OCI-LY3 (cell line): ENCODE measurements at regions not wholly inside any gene's neighbourhood (a gene's known extent, or its start where the extent isn't known, plus 50 kb on each side); places are given as distances from the start of the nearest gene placed in this dataset.

Experiments
- H2AFZ ChIP-seq: fragments of 200-600, 300-600 bp; shearing (Covaris generic); 2 replicates; pipeline ENCODE4 v1.6.0; 2014; ENCODE audit warnings: antibody characterized with exemption, low read depth, low read length
- H3K27ac ChIP-seq: fragments of 200-600, 300-600 bp; sonication (generic); 2 replicates; pipeline ENCODE4 v1.5.1; 2014; ENCODE audit warnings: mild to moderate bottlenecking, low read length, moderate library complexity, mixed read lengths
- H3K27me3 ChIP-seq: fragments of 200-600, 300-600 bp; sonication (generic); 2 replicates; pipeline ENCODE4 v1.6.1; 2014; ENCODE audit warnings: low read depth, low read length, mixed read lengths
- H3K36me3 ChIP-seq: fragments of 200-600, 300-600 bp; sonication (generic); replicated peaks from 2 replicates; pipeline ENCODE3; 2014; ENCODE audit warnings: low read depth, low read length, mixed read lengths
- H3K4me1 ChIP-seq: fragments of 300-600, 200-600 bp; sonication (generic); 2 replicates; pipeline ENCODE4 v1.6.1; 2014; ENCODE audit warnings: low read length, mixed read lengths
- H3K4me2 ChIP-seq: fragments of 200-600, 300-600 bp; sonication (generic); 2 replicates; pipeline ENCODE4 v1.6.1; 2014; ENCODE audit warnings: low read length, mixed read lengths
- H3K4me3 ChIP-seq: fragments of 300-600, 200-600 bp; sonication (generic); 2 replicates; pipeline ENCODE4 v1.5.1; 2014; ENCODE audit warnings: antibody characterized with exemption, mild to moderate bottlenecking, low read length, moderate library complexity
- H3K79me2 ChIP-seq: fragments of 300-600, 200-600 bp; shearing (Covaris generic); 2 replicates; pipeline ENCODE4 v1.6.1; 2014; ENCODE audit warnings: mild to moderate bottlenecking, low read length, mixed read lengths
- H3K9ac ChIP-seq: fragments of 300-600, 200-600 bp; shearing (Covaris generic); 2 replicates; pipeline ENCODE4 v1.6.0; 2014; ENCODE audit warnings: mild to moderate bottlenecking, low read length, moderate library complexity
- H3K9me3 ChIP-seq: fragments of 200-600, 300-600 bp; shearing (Covaris generic); 2 replicates; pipeline ENCODE4 v1.6.1; 2014; ENCODE audit warnings: low read length, mixed read lengths; ENCODE audit not compliant: insufficient read depth
- H4K20me1 ChIP-seq: fragments of 200-600, 300-600 bp; sonication (generic); 2 replicates; pipeline ENCODE4 v1.6.1; 2016; ENCODE audit warnings: low read length, mixed read lengths; ENCODE audit not compliant: insufficient read depth
- EZH2phosphoT487 ChIP-seq: fragments of 200-600 bp; shearing (Covaris generic); IDR thresholded peaks from 2 replicates; pipeline ENCODE4 v1.6.1; 2018; ENCODE audit warnings: antibody characterized with exemption, mixed run types, low read depth
- TF ChIP-seq, protein P1 (sequence below): fragments of 200-600, 300-600 bp; sonication (generic); IDR thresholded peaks from 2 replicates; pipeline ENCODE4 v1.5.1; 2014; ENCODE audit warnings: antibody characterized with exemption, low read length, low read depth

DNA sequence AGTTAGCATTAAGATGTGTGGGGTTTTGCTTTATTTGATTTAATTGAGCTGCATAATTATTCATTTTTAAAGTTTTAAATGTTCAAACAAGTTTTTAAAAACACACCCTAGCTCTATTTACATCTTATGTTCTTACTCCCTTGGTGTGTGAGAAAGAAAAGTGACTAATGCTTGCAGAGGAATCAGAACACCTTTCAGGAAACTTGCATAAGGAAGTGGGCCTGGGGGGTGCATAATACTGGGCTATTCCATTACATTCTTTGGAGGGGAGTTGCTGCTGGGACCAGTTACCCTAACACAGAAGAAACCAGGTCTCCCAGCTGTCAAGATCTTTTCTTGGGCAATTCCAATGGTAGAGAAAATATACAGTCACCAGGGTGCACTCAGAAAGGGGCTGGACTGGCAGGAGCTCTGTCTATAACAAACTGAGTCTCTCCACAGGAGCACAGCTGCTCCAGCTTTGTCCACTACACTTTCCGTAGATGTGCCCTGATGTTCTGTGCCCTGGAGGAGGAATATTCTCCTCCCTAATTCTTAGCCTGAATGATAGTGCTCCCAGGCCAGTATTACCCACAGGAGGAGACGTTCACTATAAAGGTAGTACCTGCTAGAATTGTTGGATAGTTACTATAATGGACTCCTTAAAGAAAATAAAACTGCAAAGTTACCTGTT, 304.2 kb downstream of the CDC14C start:
- Histone ChIP-seq H2AFZ (no peak overlapping the region), H3K79me2 (no peaks in the 10 kb centered on the region), H3K9ac (no peak overlapping the region), H3K36me3 (no peaks in the 10 kb centered on the region), H3K4me3 (no peak overlapping the region), H4K20me1 (no peaks in the 10 kb centered on the region), H3K9me3 (no peaks in the 10 kb centered on the region), H3K27ac (no peak overlapping the region), H3K27me3 (no peaks in the 10 kb centered on the region), H3K4me2 (no peak overlapping the region), H3K4me1 (no peaks in the 10 kb centered on the region)
- TF ChIP-seq, protein P1, sequence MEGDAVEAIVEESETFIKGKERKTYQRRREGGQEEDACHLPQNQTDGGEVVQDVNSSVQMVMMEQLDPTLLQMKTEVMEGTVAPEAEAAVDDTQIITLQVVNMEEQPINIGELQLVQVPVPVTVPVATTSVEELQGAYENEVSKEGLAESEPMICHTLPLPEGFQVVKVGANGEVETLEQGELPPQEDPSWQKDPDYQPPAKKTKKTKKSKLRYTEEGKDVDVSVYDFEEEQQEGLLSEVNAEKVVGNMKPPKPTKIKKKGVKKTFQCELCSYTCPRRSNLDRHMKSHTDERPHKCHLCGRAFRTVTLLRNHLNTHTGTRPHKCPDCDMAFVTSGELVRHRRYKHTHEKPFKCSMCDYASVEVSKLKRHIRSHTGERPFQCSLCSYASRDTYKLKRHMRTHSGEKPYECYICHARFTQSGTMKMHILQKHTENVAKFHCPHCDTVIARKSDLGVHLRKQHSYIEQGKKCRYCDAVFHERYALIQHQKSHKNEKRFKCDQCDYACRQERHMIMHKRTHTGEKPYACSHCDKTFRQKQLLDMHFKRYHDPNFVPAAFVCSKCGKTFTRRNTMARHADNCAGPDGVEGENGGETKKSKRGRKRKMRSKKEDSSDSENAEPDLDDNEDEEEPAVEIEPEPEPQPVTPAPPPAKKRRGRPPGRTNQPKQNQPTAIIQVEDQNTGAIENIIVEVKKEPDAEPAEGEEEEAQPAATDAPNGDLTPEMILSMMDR = no peak
- TF ChIP-seq EZH2phosphoT487 = no peak

DNA sequence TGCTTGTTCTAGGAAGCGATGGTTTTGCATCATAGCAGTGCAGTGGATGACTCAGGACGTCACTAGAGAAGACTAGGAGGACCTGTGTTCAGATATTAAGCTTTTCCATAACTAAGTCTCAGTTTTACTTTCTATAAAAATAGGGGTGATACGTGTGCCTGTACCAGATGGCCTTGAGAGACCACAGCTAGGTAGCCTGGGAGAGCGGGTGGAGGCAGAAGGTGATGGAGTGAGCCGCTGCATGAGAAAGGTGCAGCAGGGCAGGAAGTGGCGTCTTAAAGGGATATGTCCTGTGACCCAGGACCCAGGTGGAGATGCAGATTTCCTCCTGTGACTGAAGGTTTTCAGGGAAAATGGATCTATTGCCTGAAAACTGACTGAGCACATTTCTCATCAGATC, 304.9 kb downstream of the CDC14C start:
- H3K79me2 ChIP-seq = no peaks in the 10 kb centered on the region
- no peak for TF ChIP-seq EZH2phosphoT487
- TF ChIP-seq, protein P1 = no peak
- H3K4me3 ChIP-seq = no peak overlapping the region
- H3K4me2 ChIP-seq = no peak overlapping the region
- H3K9ac ChIP-seq = no peak overlapping the region
- no peaks in the 10 kb centered on the region for H3K9me3 ChIP-seq
- H3K4me1 ChIP-seq = no peaks in the 10 kb centered on the region
- no peaks in the 10 kb centered on the region for H3K27me3 ChIP-seq
- no peak overlapping the region for H3K27ac ChIP-seq
- no peak overlapping the region for H2AFZ ChIP-seq
- H3K36me3 ChIP-seq = no peaks in the 10 kb centered on the region
- no peaks in the 10 kb centered on the region for H4K20me1 ChIP-seq

DNA sequence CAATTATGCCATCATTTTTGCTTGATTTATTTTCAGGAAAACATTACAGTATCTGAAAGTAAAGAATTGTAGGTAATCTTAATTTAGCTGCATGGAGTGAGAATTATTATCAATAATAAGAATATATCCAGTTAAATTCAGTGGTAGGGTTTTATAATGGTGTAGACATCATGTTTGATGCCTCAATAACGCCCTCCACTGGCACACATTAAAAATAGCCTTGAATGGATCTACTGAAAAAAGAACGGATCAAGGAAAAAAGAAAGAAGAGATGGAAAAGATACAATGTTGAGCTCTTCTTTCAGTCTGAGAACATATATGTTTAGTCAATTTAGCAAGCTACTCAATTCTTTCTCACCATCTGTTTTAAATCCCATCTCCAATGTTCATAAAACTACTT, 319.2 kb downstream of the CDC14C start:
- Histone ChIP-seq H3K27ac (no peak overlapping the region), H3K9me3 (no peaks in the 10 kb centered on the region), H3K79me2 (no peaks in the 10 kb centered on the region), H3K27me3 (peaks cover 3% of the 10 kb centered on the region; the same call in 1 of the 2 replicates), H3K36me3 (no peaks in the 10 kb centered on the region), H3K4me2 (no peak overlapping the region), H4K20me1 (no peaks in the 10 kb centered on the region), H3K4me1 (no peaks in the 10 kb centered on the region), H3K4me3 (no peak overlapping the region), H2AFZ (no peak overlapping the region), H3K9ac (no peak overlapping the region)
- TF ChIP-seq, protein P1 = peak; percentile 46
- TF ChIP-seq EZH2phosphoT487 = no peak

DNA sequence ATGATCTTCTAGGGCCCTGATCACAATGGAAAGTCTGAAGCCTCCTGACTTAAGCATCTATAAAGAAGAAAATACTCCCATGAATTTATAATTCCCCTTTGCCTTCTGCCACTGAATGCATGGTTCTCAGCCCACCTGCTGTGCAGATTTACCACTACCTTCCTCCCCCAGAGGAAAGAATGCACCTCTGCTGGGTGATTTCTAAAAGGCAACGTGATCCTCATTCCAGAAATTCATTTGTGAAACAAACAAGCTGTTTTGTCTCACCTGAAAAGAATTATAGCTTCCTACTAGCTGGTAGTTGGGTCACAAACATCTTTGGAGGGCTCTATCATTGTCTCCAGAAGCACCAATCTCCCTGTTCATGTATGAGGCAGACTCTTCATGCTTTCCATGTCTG, 320.2 kb downstream of the CDC14C start:
- no peak overlapping the region for H3K4me3 ChIP-seq
- H3K4me2 ChIP-seq = no peak overlapping the region

More for the DNA sequence above, 320.2 kb downstream of the CDC14C start:
- Histone ChIP-seq H3K9me3 (no peaks in the 10 kb centered on the region), H4K20me1 (no peaks in the 10 kb centered on the region), H3K36me3 (no peaks in the 10 kb centered on the region), H3K79me2 (no peaks in the 10 kb centered on the region), H3K9ac (no peak overlapping the region), H3K27ac (no peak overlapping the region), H3K27me3 (peaks cover 3% of the 10 kb centered on the region; the same call in 1 of the 2 replicates), H3K4me1 (no peaks in the 10 kb centered on the region), H2AFZ (no peak overlapping the region)
- no peak for TF ChIP-seq EZH2phosphoT487
- TF ChIP-seq, protein P1 = no peak
